ENCODE measurements at regions not wholly inside any gene's neighbourhood (a gene's known extent, or its start where the extent isn't known, plus 50 kb on each side); places are given as distances from the start of the nearest gene placed in this dataset.

GRCh38 chr14:49971156-49972130 is 78.6 kb downstream of the ARF6 start:
- DNase-seq (ENCODE audit: low spot score) = no peak

GRCh38 chr14:49972131-49972671 is 79.3 kb downstream of the ARF6 start:
- no peak for DNase-seq (ENCODE audit: low spot score)

- no peak for DNase-seq (ENCODE audit: low spot score)
Observed at GRCh38 chr14:49972823-49973222, 79.9 kb downstream of the ARF6 start.

GRCh38 chr14:49975276-49975675 is 82.4 kb downstream of the ARF6 start:
- DNase-seq (ENCODE audit: low spot score) = no peak

GRCh38 chr14:49975799-49976198 is 82.9 kb downstream of the ARF6 start:
- DNase-seq (ENCODE audit: low spot score) = no peak

- DNase-seq (ENCODE audit: low spot score) = no peak
Observed at GRCh38 chr14:49977126-49977841, 84.4 kb downstream of the ARF6 start.

- DNase-seq (ENCODE audit: low spot score) = no peak
Observed at GRCh38 chr14:49980027-49980426, 87.1 kb downstream of the ARF6 start.

- no peak for DNase-seq (ENCODE audit: low spot score)
Observed at GRCh38 chr14:49982082-49982481, 89.2 kb downstream of the ARF6 start.

GRCh38 chr14:49982501-49982951 is 89.6 kb downstream of the ARF6 start:
- DNase-seq (ENCODE audit: low spot score) = no peak

GRCh38 chr14:49984424-49984823 is 91.5 kb downstream of the ARF6 start:
- no peak for DNase-seq (ENCODE audit: low spot score)

- DNase-seq (ENCODE audit: low spot score) = no peak
Observed at GRCh38 chr14:49986343-49987014, 93.6 kb downstream of the ARF6 start.

- no peak for DNase-seq (ENCODE audit: low spot score)
Observed at GRCh38 chr14:49988080-49988990, 95.5 kb downstream of the ARF6 start.

- DNase-seq (ENCODE audit: low spot score) = no peak
Observed at GRCh38 chr14:49989966-49990365, 97.1 kb downstream of the ARF6 start.

- no peak for DNase-seq (ENCODE audit: low spot score)
Observed at GRCh38 chr14:49991491-49991890, 98.6 kb downstream of the ARF6 start.

- no peak for DNase-seq (ENCODE audit: low spot score)
Observed at GRCh38 chr14:49992036-49992435, 99.2 kb downstream of the ARF6 start.

GRCh38 chr14:49992448-49992847 is 99.6 kb downstream of the ARF6 start:
- no peak for DNase-seq (ENCODE audit: low spot score)

- no peak for DNase-seq (ENCODE audit: low spot score)
Observed at GRCh38 chr14:49992901-49993339, 100.0 kb downstream of the ARF6 start.

- no peak for DNase-seq (ENCODE audit: low spot score)
Observed at GRCh38 chr14:49993565-49993964, 100.7 kb downstream of the ARF6 start.

GRCh38 chr14:49994951-49995561 is 102.2 kb downstream of the ARF6 start:
- no peak for DNase-seq (ENCODE audit: low spot score)

GRCh38 chr14:49997991-49998390 is 105.1 kb downstream of the ARF6 start:
- DNase-seq (ENCODE audit: low spot score) = no peak

Data from HuH-7 (cell line).